HL-60 (cell line): ENCODE measurements at regions not wholly inside any gene's neighbourhood (a gene's known extent, or its start where the extent isn't known, plus 50 kb on each side); places are given as distances from the start of the nearest gene placed in this dataset.

ENCODE experiments used
- DNase-seq, 2 experiments: peaks; one replicate each; pipeline ENCODE4 v3.0.0-alpha.2; 2010 to 2020; ENCODE audit warnings: low read depth in 1 of 2, low spot score in 1 of 2
- H3K27ac ChIP-seq: fragments of 250-450 bp; sonication (Bioruptor Pico); replicated peaks from 2 replicates; pipeline ENCODE4 v1.5.1; 2020; ENCODE audit warnings: mild to moderate bottlenecking, moderate library complexity
- H3K27me3 ChIP-seq: fragments of 250-450 bp; sonication (Bioruptor Pico); 2 replicates; pipeline ENCODE4 v1.5.1; 2021; ENCODE audit warnings: mild to moderate bottlenecking, moderate library complexity; ENCODE audit not compliant: insufficient read depth, poor library complexity, severe bottlenecking
- H3K4me3 ChIP-seq: replicated peaks from 2 replicates; pipeline ENCODE4 v1.5.1; 2011; ENCODE audit warnings: mild to moderate bottlenecking, control low read depth, low read length; ENCODE audit not compliant: insufficient read depth
- CTCF ChIP-seq: IDR thresholded peaks from one replicate; pipeline ENCODE4 v1.5.1; 2011; ENCODE audit warnings: low read length, control low read depth, inconsistent platforms; ENCODE audit not compliant: insufficient read depth
- GABPA ChIP-seq: IDR thresholded peaks from 2 replicates; pipeline ENCODE4 v1.6.1; 2012; ENCODE audit warnings: low read depth
- POLR2AphosphoS5 ChIP-seq: IDR thresholded peaks from 2 replicates; pipeline ENCODE4 v1.6.1; 2012; ENCODE audit warnings: low read depth
- SPI1 ChIP-seq: IDR thresholded peaks from 2 replicates; pipeline ENCODE4 v1.6.1; 2012; ENCODE audit warnings: low read depth, mild to moderate bottlenecking, borderline replicate concordance
- TF ChIP-seq, protein P1 (sequence below): IDR thresholded peaks from 2 replicates; pipeline ENCODE4 v1.6.1; 2012; ENCODE audit warnings: low read depth; ENCODE audit not compliant: insufficient replicate concordance

- H3K4me3 ChIP-seq: no peak overlapping the region
- DNase-seq: no peak
These were observed 62.0 kb upstream of the BCL6 start for GRCh38 chr3:187807086-187807862.

DNA sequence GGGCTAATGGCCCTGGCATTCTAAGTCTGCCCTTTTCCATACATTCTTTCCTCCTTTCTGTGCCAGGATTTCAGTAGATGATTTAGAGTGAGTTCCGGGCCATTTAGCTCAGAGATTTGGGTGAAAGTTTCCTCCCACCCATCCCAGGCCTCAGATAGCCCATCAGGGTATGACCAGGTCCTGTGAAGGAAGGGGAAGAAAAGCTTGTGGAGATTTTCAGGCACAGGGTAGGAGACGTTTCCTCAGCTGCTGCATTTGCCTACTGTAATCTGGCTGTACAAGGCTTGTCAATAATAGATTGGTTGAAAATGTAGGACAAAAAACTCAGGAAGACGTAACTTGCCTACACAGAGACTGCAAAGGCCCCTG is 63.2 kb upstream of the BCL6 start:
- Histone ChIP-seq H3K27ac (no peak overlapping the region), H3K27me3 (no peaks in the 10 kb centered on the region), H3K4me3 (no peak overlapping the region)
- DNase-seq: no peak
- TF ChIP-seq SPI1 (no peak), GABPA (no peak), POLR2AphosphoS5 (no peak), CTCF (no peak)
- TF ChIP-seq, protein P1, sequence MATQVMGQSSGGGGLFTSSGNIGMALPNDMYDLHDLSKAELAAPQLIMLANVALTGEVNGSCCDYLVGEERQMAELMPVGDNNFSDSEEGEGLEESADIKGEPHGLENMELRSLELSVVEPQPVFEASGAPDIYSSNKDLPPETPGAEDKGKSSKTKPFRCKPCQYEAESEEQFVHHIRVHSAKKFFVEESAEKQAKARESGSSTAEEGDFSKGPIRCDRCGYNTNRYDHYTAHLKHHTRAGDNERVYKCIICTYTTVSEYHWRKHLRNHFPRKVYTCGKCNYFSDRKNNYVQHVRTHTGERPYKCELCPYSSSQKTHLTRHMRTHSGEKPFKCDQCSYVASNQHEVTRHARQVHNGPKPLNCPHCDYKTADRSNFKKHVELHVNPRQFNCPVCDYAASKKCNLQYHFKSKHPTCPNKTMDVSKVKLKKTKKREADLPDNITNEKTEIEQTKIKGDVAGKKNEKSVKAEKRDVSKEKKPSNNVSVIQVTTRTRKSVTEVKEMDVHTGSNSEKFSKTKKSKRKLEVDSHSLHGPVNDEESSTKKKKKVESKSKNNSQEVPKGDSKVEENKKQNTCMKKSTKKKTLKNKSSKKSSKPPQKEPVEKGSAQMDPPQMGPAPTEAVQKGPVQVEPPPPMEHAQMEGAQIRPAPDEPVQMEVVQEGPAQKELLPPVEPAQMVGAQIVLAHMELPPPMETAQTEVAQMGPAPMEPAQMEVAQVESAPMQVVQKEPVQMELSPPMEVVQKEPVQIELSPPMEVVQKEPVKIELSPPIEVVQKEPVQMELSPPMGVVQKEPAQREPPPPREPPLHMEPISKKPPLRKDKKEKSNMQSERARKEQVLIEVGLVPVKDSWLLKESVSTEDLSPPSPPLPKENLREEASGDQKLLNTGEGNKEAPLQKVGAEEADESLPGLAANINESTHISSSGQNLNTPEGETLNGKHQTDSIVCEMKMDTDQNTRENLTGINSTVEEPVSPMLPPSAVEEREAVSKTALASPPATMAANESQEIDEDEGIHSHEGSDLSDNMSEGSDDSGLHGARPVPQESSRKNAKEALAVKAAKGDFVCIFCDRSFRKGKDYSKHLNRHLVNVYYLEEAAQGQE: no peak

More at GRCh38 chr3:187807086-187807862, 62.0 kb upstream of the BCL6 start:
- Histone ChIP-seq H3K27me3 (no peaks in the 10 kb centered on the region), H3K27ac (no peak overlapping the region)
- no peak for TF ChIP-seq GABPA
- no peak for TF ChIP-seq SPI1
- TF ChIP-seq POLR2AphosphoS5: no peak
- TF ChIP-seq, protein P1: no peak
- no peak for TF ChIP-seq CTCF

DNA sequence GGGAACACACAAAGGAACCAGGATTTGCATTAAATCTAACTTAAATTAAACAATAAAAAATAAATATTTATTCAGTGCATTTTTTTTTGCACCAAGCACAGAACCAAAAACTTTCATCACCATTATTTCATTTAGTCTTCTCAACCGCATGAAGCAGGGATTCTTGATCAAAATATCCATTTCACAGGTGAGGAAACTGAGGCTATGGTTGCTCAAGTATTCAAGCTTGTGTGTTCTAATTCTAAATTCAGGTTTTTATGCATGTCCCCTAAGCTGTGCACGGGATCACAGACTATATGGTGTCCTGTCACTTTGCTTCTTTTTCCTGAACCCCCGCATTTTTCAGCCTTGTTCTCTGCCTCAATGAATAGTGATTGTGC is 64.3 kb upstream of the BCL6 start:
- Histone ChIP-seq H3K27ac (no peak overlapping the region), H3K27me3 (no peaks in the 10 kb centered on the region), H3K4me3 (no peak overlapping the region)
- no peak for DNase-seq
- TF ChIP-seq CTCF (no peak), POLR2AphosphoS5 (no peak)

- Histone ChIP-seq H3K27ac (no peak overlapping the region), H3K4me3 (no peak overlapping the region), H3K27me3 (no peaks in the 10 kb centered on the region)
- TF ChIP-seq GABPA: no peak
- no peak for TF ChIP-seq POLR2AphosphoS5
- TF ChIP-seq, protein P1: no peak
- DNase-seq: no peak
These were observed 64.8 kb upstream of the BCL6 start for GRCh38 chr3:187810021-187810446.
